LNCAP (cell line): ENCODE measurements at regions not wholly inside any gene's neighbourhood (a gene's known extent, or its start where the extent isn't known, plus 50 kb on each side); places are given as distances from the start of the nearest gene placed in this dataset.

Source experiments
- CTCF ChIP-seq: fragments of 450-650 bp; IDR thresholded peaks from 2 replicates; pipeline ENCODE4 v1.5.1; 2017; ENCODE audit warnings: mild to moderate bottlenecking

DNA sequence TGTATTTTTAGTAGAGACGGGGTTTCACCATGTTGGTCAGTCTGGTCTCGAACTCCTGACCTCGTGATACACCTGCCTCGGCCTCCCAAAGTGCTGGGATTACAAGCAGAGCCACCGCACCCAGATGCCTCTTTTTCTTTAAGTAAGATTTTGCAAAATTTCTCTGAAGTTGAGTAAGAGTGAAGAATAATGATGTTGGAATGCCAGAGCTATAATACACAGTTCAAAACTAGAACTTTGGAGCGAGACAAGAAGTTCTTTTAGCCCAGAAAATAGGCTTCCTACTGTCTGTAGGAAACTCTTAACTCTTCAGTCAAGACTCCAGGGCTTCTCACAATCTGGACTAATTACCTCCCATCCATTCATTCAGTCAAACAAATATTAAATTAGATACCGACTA is 51.4 kb downstream of the MARCHF4 start:
- no peak for TF ChIP-seq CTCF

- TF ChIP-seq CTCF = no peak
Measured at GRCh38 chr2:216319771-216320170, 52.5 kb downstream of the MARCHF4 start.

DNA sequence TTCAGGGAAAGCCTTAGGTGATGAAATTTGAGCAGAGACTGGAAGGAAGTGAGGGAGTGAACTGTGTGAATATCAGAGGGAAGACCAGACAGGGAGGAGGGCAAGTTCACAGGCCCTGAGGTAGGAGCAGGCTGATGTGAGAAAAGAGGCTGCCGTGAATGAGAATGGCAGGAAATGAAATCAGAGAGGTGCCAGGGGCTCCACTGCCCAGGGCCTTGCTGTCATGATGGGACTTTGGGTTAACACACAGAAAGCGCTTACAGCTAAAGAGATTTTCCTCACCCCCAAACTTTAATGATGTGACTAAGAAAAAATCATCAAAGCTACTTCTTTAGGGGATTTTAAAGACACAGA is 53.8 kb downstream of the MARCHF4 start:
- TF ChIP-seq CTCF = no peak

DNA sequence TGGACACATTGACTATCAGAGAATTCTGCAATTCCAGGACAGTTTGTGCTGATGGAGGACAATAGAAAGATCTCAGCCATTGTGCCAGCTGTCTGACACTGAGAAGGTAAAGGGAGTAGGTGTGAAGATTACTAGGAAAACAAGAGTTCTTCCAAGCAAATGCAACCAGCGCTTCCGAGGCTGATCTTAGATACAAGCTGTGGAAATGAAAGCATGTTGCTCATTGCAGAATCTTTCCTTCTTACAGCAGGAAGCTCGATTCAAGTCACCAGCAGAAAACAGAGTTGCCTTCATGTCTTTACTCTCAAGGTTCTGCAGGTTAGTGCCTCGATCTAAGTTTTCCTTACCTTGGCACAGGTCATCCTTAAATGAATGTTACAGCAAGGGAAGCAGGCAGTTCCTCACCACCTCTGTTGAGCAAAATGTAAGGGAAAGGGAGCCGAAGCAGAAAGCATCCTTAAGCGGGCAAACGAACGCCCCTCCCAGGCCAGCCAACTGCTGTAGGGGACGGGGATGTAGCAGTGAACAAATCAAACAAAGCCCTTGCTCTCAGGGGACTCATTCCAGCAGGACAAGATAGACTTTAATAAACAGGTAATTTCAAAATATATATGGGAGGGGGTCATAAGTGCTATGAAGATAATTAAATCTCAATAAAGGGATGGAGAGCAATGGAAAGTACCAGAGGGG is 54.3 kb downstream of the MARCHF4 start:
- no peak for TF ChIP-seq CTCF

GRCh38 chr2:216316743-216317142 is 55.5 kb downstream of the MARCHF4 start:
- TF ChIP-seq CTCF = no peak

DNA sequence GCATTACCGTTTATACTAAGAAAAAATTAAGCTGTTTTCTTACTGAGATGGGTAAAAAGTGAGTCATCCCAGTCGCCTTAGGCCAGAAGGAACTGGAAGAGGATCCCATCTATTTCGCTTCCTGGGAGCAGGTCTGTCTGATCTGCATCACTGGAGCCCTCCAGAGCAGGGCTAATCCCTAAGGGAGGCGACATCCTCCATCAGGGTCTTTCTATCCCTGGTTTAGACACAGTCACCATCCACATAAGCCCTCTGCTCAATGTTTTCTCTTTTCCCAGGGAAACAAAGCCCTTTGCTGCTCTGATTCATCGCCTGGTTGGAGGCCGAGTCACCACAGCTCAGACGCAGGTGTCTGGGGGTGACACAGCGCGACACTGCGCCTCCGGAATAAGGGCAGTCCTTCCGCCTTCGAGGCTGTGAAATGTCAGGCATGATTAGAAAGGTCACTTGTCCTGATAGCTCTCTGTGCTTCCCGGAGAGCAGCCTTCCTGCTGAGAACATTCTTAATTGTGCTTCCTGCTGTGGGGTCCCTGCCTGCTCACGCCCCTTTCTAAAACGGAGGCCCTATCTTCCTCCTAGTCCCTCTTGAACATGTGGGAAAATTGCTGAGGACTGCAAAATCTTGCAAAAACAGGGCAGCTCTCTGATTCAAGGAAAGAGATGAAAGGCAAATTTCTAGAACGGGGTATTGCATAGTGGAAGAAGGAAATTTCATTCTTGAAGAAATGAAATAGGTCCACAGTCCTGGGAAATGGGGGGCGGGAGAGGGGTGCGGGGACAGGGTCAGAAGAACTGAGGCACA is 56.3 kb downstream of the MARCHF4 start:
- no peak for TF ChIP-seq CTCF

- no peak for TF ChIP-seq CTCF
Measured at GRCh38 chr2:216312441-216312840, 59.8 kb downstream of the MARCHF4 start.
